Cardiac fibroblast (primary cell): ENCODE measurements at regions not wholly inside any gene's neighbourhood (a gene's known extent, or its start where the extent isn't known, plus 50 kb on each side); places are given as distances from the start of the nearest gene placed in this dataset.

Source experiments
- DNase-seq, 2 donors: peaks; one replicate each; pipeline versions ENCODE4 v3.0.0 to v3.0.0-alpha.2; 2010; ENCODE audit warnings: low read depth in 2 of 2
- H3K4me3 ChIP-seq, 2 donors: replicated peaks in 1 of 2; 1 replicate in 1 of 2; 2 replicates in 1 of 2; pipeline ENCODE4 v1.5.1; 2011; ENCODE audit warnings: low read depth in 2 of 2, low read length in 2 of 2, mild to moderate bottlenecking in 2 of 2, moderate library complexity in 1 of 2
- TF ChIP-seq, protein P1 (sequence below): IDR thresholded peaks from one replicate; pipeline ENCODE4 v1.5.1; 2011; ENCODE audit warnings: low read depth, mild to moderate bottlenecking, low read length, inconsistent platforms

DNA sequence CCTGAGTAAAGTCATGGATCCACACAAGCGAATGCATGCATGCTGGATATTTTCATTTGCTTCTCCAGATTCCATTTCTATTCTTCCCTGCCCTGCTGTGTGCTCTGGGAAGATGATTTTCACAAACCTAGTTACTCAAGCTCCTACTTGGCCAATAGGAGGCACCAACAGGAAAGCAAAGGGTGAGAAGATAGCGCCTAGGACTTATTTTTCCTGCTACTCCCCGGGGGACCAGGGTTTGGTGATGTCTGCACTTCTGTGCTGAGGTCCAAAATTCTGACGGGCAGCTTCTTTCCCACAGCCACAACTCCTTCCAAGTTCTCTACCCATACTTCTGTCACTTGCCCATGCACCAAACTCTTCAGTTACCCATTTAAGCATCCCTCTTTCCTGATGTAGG is 509.3 kb upstream of the TENM4 start:
- H3K4me3 ChIP-seq: no peak overlapping the region
- no peak for DNase-seq
- TF ChIP-seq, protein P1, sequence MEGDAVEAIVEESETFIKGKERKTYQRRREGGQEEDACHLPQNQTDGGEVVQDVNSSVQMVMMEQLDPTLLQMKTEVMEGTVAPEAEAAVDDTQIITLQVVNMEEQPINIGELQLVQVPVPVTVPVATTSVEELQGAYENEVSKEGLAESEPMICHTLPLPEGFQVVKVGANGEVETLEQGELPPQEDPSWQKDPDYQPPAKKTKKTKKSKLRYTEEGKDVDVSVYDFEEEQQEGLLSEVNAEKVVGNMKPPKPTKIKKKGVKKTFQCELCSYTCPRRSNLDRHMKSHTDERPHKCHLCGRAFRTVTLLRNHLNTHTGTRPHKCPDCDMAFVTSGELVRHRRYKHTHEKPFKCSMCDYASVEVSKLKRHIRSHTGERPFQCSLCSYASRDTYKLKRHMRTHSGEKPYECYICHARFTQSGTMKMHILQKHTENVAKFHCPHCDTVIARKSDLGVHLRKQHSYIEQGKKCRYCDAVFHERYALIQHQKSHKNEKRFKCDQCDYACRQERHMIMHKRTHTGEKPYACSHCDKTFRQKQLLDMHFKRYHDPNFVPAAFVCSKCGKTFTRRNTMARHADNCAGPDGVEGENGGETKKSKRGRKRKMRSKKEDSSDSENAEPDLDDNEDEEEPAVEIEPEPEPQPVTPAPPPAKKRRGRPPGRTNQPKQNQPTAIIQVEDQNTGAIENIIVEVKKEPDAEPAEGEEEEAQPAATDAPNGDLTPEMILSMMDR: no peak

DNA sequence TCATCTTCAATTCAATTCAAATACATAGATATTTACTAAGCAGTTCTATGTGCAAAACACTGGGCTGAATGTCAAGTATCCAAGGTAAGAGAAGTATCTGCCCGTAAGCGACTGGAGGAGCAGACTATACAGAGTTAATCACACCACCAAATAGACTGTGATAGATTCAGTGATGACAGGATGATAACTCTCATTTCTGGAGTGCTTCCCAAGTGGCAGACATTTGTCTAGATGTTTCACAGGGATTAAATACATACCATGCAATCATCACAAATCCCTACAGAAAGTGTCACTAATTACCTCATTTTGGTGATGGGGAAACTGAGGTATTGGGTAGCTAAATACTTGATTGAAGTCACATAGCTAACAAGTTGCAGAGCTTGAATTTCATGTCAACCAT is 508.7 kb upstream of the TENM4 start:
- no peak for DNase-seq
- H3K4me3 ChIP-seq: no peak overlapping the region
- TF ChIP-seq, protein P1: no peak

DNA sequence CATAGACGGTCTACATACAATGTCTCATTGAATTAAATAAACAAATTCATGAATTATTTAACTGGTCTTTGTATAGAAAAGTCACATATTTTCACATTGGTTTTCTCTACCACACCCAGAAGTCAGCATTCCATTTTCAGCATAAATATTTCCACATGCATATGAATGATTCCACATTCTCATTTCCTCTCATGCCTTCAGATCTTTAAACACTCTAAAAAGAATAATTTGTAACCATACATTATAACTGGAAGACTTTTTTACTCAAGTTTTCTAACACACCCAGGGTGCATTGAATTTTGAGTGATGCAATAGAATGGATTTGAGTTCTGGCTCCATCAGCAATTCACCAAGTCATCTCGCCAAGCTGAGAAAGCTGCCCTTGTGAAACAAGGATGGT is 501.8 kb upstream of the TENM4 start:
- TF ChIP-seq, protein P1: no peak
- no peak overlapping the region for H3K4me3 ChIP-seq
- DNase-seq: no peak

DNA sequence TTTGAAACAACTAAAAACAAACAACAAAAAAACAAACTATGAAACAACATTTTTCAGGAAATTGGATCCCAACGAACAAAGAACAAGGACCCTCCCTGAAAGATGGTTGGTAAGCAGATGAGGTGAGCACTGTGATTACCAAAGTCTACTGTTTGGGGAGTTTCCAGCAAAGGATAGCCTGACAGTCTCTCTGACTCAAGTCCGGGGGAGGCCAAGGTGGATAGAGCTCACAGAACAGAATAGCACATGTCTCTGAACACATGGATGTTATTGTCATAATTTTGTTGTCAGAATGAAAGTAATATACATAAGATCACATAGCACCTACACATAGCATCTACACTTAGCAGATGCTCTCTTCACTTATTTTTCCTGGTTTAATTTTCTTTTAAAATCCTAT is 501.3 kb upstream of the TENM4 start:
- DNase-seq: peak in 1 of 2 donors; percentile 2
- H3K4me3 ChIP-seq: no peak overlapping the region
- TF ChIP-seq, protein P1: no peak

DNA sequence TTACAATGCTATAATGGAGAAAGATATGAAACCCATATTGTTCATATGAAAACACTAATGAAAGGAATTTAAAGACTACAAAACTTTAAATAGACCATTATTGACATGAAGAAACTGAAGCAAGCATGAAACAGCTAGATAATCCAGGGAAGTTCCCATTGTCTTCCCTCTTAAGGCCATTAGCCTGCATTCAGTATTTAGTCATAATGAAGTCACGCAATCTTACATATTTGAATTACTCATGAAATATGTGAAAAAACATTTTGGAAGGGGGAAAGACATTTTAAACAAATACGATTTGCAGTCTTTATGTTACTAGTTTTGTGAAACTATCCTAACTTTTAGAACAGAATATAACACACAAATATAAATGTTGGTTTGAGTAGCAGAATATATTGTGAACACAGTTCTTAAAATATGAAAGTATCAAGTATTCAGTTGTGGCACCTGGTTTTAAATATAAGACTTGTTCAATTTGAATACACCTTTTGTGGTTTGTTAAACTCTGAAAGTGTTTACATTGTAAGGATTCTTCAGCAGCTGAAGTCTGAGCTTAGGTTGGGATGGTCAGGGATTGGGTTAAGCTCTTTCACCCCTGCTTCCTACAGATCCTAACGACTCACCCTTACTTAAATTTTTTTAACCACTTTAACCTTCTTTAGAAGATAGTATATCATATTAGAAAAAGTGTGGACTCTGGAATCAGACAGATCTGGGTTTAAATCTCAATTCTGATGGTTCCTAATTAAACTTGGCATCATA is 500.3 kb upstream of the TENM4 start:
- TF ChIP-seq, protein P1: no peak
- H3K4me3 ChIP-seq: no peak overlapping the region
- DNase-seq: peak in 1 of 2 donors; percentile 38

DNA sequence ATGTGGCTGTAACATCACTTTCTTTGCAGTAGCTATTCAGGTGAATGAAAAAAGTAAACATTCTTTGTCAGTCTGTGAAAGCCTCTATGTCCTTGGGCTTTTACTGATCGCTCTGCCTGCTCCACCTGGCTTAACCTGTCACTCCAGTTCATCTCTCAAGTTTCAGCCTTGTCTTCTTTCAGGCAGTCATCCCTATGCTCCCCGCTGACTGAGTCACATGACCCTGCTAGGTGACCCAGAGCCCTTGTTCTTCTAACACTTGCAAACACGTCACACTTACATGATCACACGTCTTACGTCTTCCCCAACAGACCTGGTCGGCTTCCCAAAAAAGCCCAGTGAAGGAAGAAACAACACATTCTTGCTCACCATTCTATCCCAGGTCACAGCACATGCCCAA is 499.3 kb upstream of the TENM4 start:
- DNase-seq: peak in 1 of 2 donors; percentile 3
- TF ChIP-seq, protein P1: no peak
- no peak overlapping the region for H3K4me3 ChIP-seq

DNA sequence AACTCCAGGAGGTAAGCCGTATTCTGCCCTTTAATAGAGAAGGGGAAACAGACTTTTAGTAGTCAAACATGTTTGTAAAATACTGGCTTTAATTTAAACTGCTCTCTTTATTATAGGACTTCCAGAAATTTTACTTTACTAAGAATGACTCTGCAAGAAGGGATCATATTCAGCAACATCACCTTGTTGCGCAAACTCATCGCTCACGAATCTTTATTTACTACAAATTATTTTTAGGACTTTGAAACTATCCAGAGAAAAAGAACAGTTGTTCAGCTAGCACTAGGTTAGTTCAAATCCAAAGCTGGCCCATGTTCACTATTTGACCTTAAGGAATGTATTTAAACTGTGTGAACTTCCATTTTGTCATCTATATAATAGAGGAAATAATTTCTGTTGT is 498.3 kb upstream of the TENM4 start:
- no peak overlapping the region for H3K4me3 ChIP-seq
- peak in 1 of 2 donors; percentile 3 for DNase-seq
- TF ChIP-seq, protein P1: no peak
